SK-N-SH (cell line): ENCODE measurements at regions not wholly inside any gene's neighbourhood (a gene's known extent, or its start where the extent isn't known, plus 50 kb on each side); places are given as distances from the start of the nearest gene placed in this dataset.

Experiments used
- CTCF ChIA-PET: fragments of 300-600, 350-600 bp; formaldehyde crosslinking; extraction: SDS; loops from one replicate; lab custom pipeline; 2021; lab: Yijun Ruan, JAX
- POLR2A ChIA-PET: fragments of 350-600 bp; sonication (Branson Sonifier 250); formaldehyde crosslinking; extraction: SDS; loops from one replicate; lab custom pipeline; 2020; ENCODE audit warnings: antibody characterized with exemption, inconsistent platforms; lab: Yijun Ruan, JAX
- DNase-seq: peaks from one replicate; pipeline ENCODE4 v3.0.0; 2012
- H2AFZ ChIP-seq: fragments of 200-600 bp; sonication (generic); 2 replicates; pipeline ENCODE4 v1.8.1; 2016; ENCODE audit warnings: antibody characterized with exemption, mild to moderate bottlenecking, low read depth
- H3F3A ChIP-seq: fragments of 200-600 bp; sonication (generic); replicated peaks from 2 replicates; pipeline ENCODE3; 2016; ENCODE audit warnings: antibody characterized with exemption, mild to moderate bottlenecking; ENCODE audit not compliant: insufficient read depth
- H3K27ac ChIP-seq, 2 experiments: fragments of 200-500 bp in 1 of 2; fragments of 200-600 bp in 1 of 2; sonication (Bioruptor generic) in 1 of 2; sonication (generic), shearing (Covaris generic) in 1 of 2; 2 replicates each; pipeline versions ENCODE4 v1.5.1 to v1.6.1; 2014 to 2016; ENCODE audit warnings: low read depth in 2 of 2, inconsistent platforms in 1 of 2, low read length in 1 of 2, mild to moderate bottlenecking in 1 of 2, mixed read lengths in 1 of 2
- H3K27me3 ChIP-seq: fragments of 200-600 bp; sonication (generic), shearing (Covaris generic); 2 replicates; pipeline ENCODE4 v1.6.1; 2016; ENCODE audit warnings: mixed run types; ENCODE audit not compliant: insufficient read depth
- H3K36me3 ChIP-seq, 2 experiments: fragments of 200-500 bp in 1 of 2; fragments of 200-600 bp in 1 of 2; sonication (Bioruptor generic) in 1 of 2; sonication (generic) in 1 of 2; replicated peaks in 1 of 2; 2 replicates each; pipeline versions ENCODE3 to v1.5.1; 2014 to 2016; ENCODE audit warnings: low read length in 1 of 2, mild to moderate bottlenecking in 1 of 2; ENCODE audit not compliant: insufficient read depth in 2 of 2, control insufficient read depth in 1 of 2
- H3K4me1 ChIP-seq, 2 experiments: fragments of 200-500 bp in 1 of 2; fragments of 200-600 bp in 1 of 2; sonication (Bioruptor generic) in 1 of 2; sonication (generic), shearing (Covaris generic) in 1 of 2; 2 replicates each; pipeline versions ENCODE4 v1.5.1 to v1.6.1; 2014 to 2016; ENCODE audit warnings: low read depth in 1 of 2, low read length in 1 of 2, mixed run types in 1 of 2; ENCODE audit not compliant: insufficient read depth in 2 of 2, control insufficient read depth in 1 of 2
- H3K4me2 ChIP-seq: fragments of 200-600 bp; sonication (generic), shearing (Covaris generic); 2 replicates; pipeline ENCODE4 v1.6.1; 2017; ENCODE audit warnings: mixed run types
- H3K4me3 ChIP-seq, 2 experiments: fragments of 200-500 bp in 1 of 2; fragments of 200-600 bp in 1 of 2; sonication (Bioruptor generic) in 1 of 2; sonication (generic), shearing (Covaris generic) in 1 of 2; 2 replicates each; pipeline versions ENCODE4 v1.5.1 to v1.8.1; 2014 to 2016; ENCODE audit warnings: low read depth in 2 of 2, inconsistent platforms in 1 of 2, low read length in 1 of 2, mild to moderate bottlenecking in 1 of 2, mixed read lengths in 1 of 2, moderate library complexity in 1 of 2
- H3K79me2 ChIP-seq: fragments of 200-600 bp; sonication (generic); 2 replicates; pipeline ENCODE4 v1.8.1; 2017; ENCODE audit warnings: mild to moderate bottlenecking; ENCODE audit not compliant: insufficient read depth
- H3K9ac ChIP-seq: fragments of 200-600 bp; sonication (generic); 2 replicates; pipeline ENCODE4 v1.6.1; 2017; ENCODE audit warnings: mixed run types
- H3K9me2 ChIP-seq: fragments of 200-600 bp; sonication (generic); 2 replicates; pipeline ENCODE4 v1.6.1; 2017; ENCODE audit warnings: mixed run types
- H3K9me3 ChIP-seq: fragments of 200-600 bp; sonication (generic); 2 replicates; pipeline ENCODE4 v1.6.1; 2017; ENCODE audit warnings: mixed run types, mild to moderate bottlenecking, moderate library complexity
- H4K20me1 ChIP-seq: fragments of 200-600 bp; sonication (generic); 2 replicates; pipeline ENCODE4 v1.6.1; 2017; ENCODE audit warnings: mild to moderate bottlenecking, mixed run types; ENCODE audit not compliant: insufficient read depth
- CHD2 ChIP-seq: fragments of 150-350 bp; IDR thresholded peaks from 2 replicates; pipeline ENCODE4 v1.6.1; 2018; ENCODE audit warnings: low read length; ENCODE audit not compliant: partially characterized antibody
- EP300 ChIP-seq, 2 experiments: IDR thresholded peaks; 2 replicates each; pipeline versions ENCODE4 v1.4.0 to v1.6.1; 2012; ENCODE audit warnings: borderline replicate concordance in 1 of 2, low read depth in 1 of 2, low read length in 1 of 2
- EZH2phosphoT487 ChIP-seq: fragments of 200-600 bp; sonication (generic); IDR thresholded peaks from 2 replicates; pipeline ENCODE4 v1.6.1; 2017; ENCODE audit warnings: low read depth, mixed run types, mild to moderate bottlenecking, antibody characterized with exemption, moderate library complexity, borderline replicate concordance
- FOSL2 ChIP-seq: IDR thresholded peaks from 2 replicates; pipeline ENCODE4 v1.4.0; 2012; ENCODE audit warnings: low read depth, mild to moderate bottlenecking, moderate library complexity, borderline replicate concordance
- JUND ChIP-seq: IDR thresholded peaks from 2 replicates; pipeline ENCODE4 v1.4.0; 2012
- MAX ChIP-seq: IDR thresholded peaks from 2 replicates; pipeline ENCODE4 v1.4.0; 2012; ENCODE audit warnings: low read depth
- MEF2A ChIP-seq: IDR thresholded peaks from 2 replicates; pipeline ENCODE4 v1.4.0; 2012; ENCODE audit warnings: low read depth, borderline replicate concordance
- MXI1 ChIP-seq: IDR thresholded peaks from 2 replicates; pipeline ENCODE4 v1.6.1; 2012; ENCODE audit warnings: mild to moderate bottlenecking, low read depth, low read length, improper control_type of control experiment
- NRF1 ChIP-seq: IDR thresholded peaks from 2 replicates; pipeline ENCODE4 v1.6.1; 2012; ENCODE audit warnings: low read depth, mild to moderate bottlenecking, low read length
- PBX3 ChIP-seq: IDR thresholded peaks from 2 replicates; pipeline ENCODE4; 2012
- RCOR1 ChIP-seq: fragments of 150-350 bp; IDR thresholded peaks from 2 replicates; pipeline ENCODE4 v1.6.1; 2017; ENCODE audit warnings: antibody characterized with exemption, low read length
- REST ChIP-seq: IDR thresholded peaks from 2 replicates; pipeline ENCODE4 v1.6.1; 2012; ENCODE audit warnings: mild to moderate bottlenecking, low read depth, low read length, moderate library complexity
- RFX5 ChIP-seq: IDR thresholded peaks from 2 replicates; pipeline ENCODE4 v1.6.1; 2012; ENCODE audit warnings: mild to moderate bottlenecking, improper control_type of control experiment, low read length
- RXRA ChIP-seq: IDR thresholded peaks from 2 replicates; pipeline ENCODE4 v1.4.0; 2012; ENCODE audit warnings: low read depth, mild to moderate bottlenecking, borderline replicate concordance
- TAF1 ChIP-seq: IDR thresholded peaks from 2 replicates; pipeline ENCODE4 v1.6.1; 2012; ENCODE audit warnings: low read depth, mild to moderate bottlenecking, low read length, moderate library complexity, borderline replicate concordance
- TCF12 ChIP-seq: IDR thresholded peaks from 2 replicates; pipeline ENCODE4 v1.4.0; 2012
- TEAD4 ChIP-seq: IDR thresholded peaks from 2 replicates; pipeline ENCODE4 v1.4.0; 2012; ENCODE audit warnings: mild to moderate bottlenecking, borderline replicate concordance; ENCODE audit not compliant: insufficient read depth
- USF2 ChIP-seq: fragments of 150-350 bp; IDR thresholded peaks from 2 replicates; pipeline ENCODE4 v1.6.1; 2017; ENCODE audit warnings: antibody characterized with exemption, low read length, low read depth, borderline replicate concordance
- YY1 ChIP-seq: IDR thresholded peaks from 2 replicates; pipeline ENCODE4 v1.4.0; 2012; ENCODE audit warnings: low read depth, mild to moderate bottlenecking
- ZBTB33 ChIP-seq: IDR thresholded peaks from 2 replicates; pipeline ENCODE4 v1.4.0; 2012; ENCODE audit warnings: low read depth, borderline replicate concordance
- WGBS: methylation state at CpG from one replicate; pipeline ENCODE4 v1.1.6; 2017; ENCODE audit warnings: low lambda C conversion rate; 5-methylcytosine and 5-hydroxymethylcytosine counted together

- ChIA-PET CTCF (no interaction called here), POLR2A (no interaction called here)
- 0% methylated on average over 3 of the region's 3 CpGs for WGBS
- H3K9me3 ChIP-seq: no peaks in the 10 kb centered on the region
- H3K9ac ChIP-seq: no peak overlapping the region
- no peaks in the 10 kb centered on the region for H3F3A ChIP-seq
- no peaks in the 10 kb centered on the region for H3K79me2 ChIP-seq
- no peak for DNase-seq
- H3K36me3 ChIP-seq: no peaks in the 10 kb centered on the region
- H3K27me3 ChIP-seq: no peaks in the 10 kb centered on the region
- no peaks in the 10 kb centered on the region for H4K20me1 ChIP-seq
- H3K4me2 ChIP-seq: no peak overlapping the region
- H2AFZ ChIP-seq: no peak overlapping the region
- no peak overlapping the region for H3K4me3 ChIP-seq
- no peaks in the 10 kb centered on the region for H3K9me2 ChIP-seq
- H3K4me1 ChIP-seq: no peaks in the 10 kb centered on the region
- H3K27ac ChIP-seq: no peak overlapping the region
- no peak for TF ChIP-seq TAF1
- no peak for TF ChIP-seq NRF1
- no peak for TF ChIP-seq YY1
- TF ChIP-seq MAX: no peak
- TF ChIP-seq MXI1: no peak
- no peak for TF ChIP-seq ZBTB33
- no peak for TF ChIP-seq RXRA
- TF ChIP-seq RCOR1: no peak
- no peak for TF ChIP-seq EP300 (IDR thresholded peaks at IDR 0.05; ENCODE audit: borderline replicate concordance in 1 of 2, low read depth in 1 of 2, low read length in 1 of 2)
- no peak for TF ChIP-seq TCF12
- TF ChIP-seq, all 33 proteins: peak for 0
Observed at GRCh38 chr12:33044447-33044846, 147.9 kb upstream of the PKP2 start.

GRCh38 chr12:33041562-33041961 is 145.0 kb upstream of the PKP2 start:
- Histone ChIP-seq H3K9me3 (no peaks in the 10 kb centered on the region), H3K27ac (no peak overlapping the region), H3K27me3 (no peaks in the 10 kb centered on the region), H3K36me3 (no peaks in the 10 kb centered on the region), H3K79me2 (no peaks in the 10 kb centered on the region), H3F3A (no peaks in the 10 kb centered on the region), H4K20me1 (no peaks in the 10 kb centered on the region), H3K9me2 (no peaks in the 10 kb centered on the region), H3K4me3 (no peak overlapping the region), H2AFZ (no peak overlapping the region), H3K4me2 (no peak overlapping the region), H3K4me1 (no peaks in the 10 kb centered on the region), H3K9ac (no peak overlapping the region)
- CTCF ChIA-PET: no interaction called here
- TF ChIP-seq JUND: no peak
- no peak for TF ChIP-seq CHD2
- TF ChIP-seq PBX3: no peak
- no peak for TF ChIP-seq MEF2A
- no peak for TF ChIP-seq RCOR1
- TF ChIP-seq TEAD4: no peak
- no peak for TF ChIP-seq USF2
- no peak for TF ChIP-seq REST
- TF ChIP-seq RFX5: no peak
- no peak for TF ChIP-seq TAF1
- TF ChIP-seq EZH2phosphoT487: no peak
- no peak for TF ChIP-seq FOSL2
- POLR2A ChIA-PET: no interaction called here
- 4% methylated on average over 3 of the region's 3 CpGs for WGBS
- DNase-seq: no peak
